DOHH2 (cell line): ENCODE measurements at regions not wholly inside any gene's neighbourhood (a gene's known extent, or its start where the extent isn't known, plus 50 kb on each side); places are given as distances from the start of the nearest gene placed in this dataset.

ENCODE experiments used
- H3F3A ChIP-seq: fragments of 200-600 bp; sonication (generic), shearing (Covaris generic); 2 replicates; pipeline ENCODE4 v1.6.0; 2016; ENCODE audit warnings: antibody characterized with exemption, mild to moderate bottlenecking; ENCODE audit not compliant: control insufficient read depth, insufficient read depth
- H3K27ac ChIP-seq: fragments of 200-600 bp; sonication (generic); 2 replicates; pipeline ENCODE4 v1.5.1; 2014; ENCODE audit warnings: low read depth, mild to moderate bottlenecking, low read length, moderate library complexity
- H3K27me3 ChIP-seq: fragments of 200-600 bp; sonication (generic); 2 replicates; pipeline ENCODE4 v1.6.1; 2014; ENCODE audit warnings: mild to moderate bottlenecking, low read length, mixed read lengths; ENCODE audit not compliant: control insufficient read depth
- H3K36me3 ChIP-seq: fragments of 200-600 bp; sonication (generic); 2 replicates; pipeline ENCODE4 v1.6.1; 2014; ENCODE audit warnings: mild to moderate bottlenecking, low read length, moderate library complexity, mixed read lengths; ENCODE audit not compliant: control insufficient read depth
- H3K4me1 ChIP-seq: fragments of 200-600 bp; sonication (generic); 2 replicates; pipeline ENCODE4 v1.6.1; 2014; ENCODE audit warnings: mild to moderate bottlenecking, low read length, mixed read lengths; ENCODE audit not compliant: control insufficient read depth
- H3K4me2 ChIP-seq: fragments of 200-600 bp; sonication (generic); 2 replicates; pipeline ENCODE4 v1.6.0; 2014; ENCODE audit warnings: mild to moderate bottlenecking, low read length, moderate library complexity
- H3K4me3 ChIP-seq: fragments of 200-600 bp; sonication (generic); 2 replicates; pipeline ENCODE4 v1.5.1; 2014; ENCODE audit warnings: mild to moderate bottlenecking, low read length, mixed read lengths
- H3K79me2 ChIP-seq: fragments of 200-600 bp; sonication (generic); 2 replicates; pipeline ENCODE4 v1.6.1; 2014; ENCODE audit warnings: mild to moderate bottlenecking, low read length, mixed read lengths; ENCODE audit not compliant: control insufficient read depth
- H3K9me2 ChIP-seq: fragments of 200-600 bp; sonication (generic); replicated peaks from 2 replicates; pipeline ENCODE4 v1.6.1; 2014; ENCODE audit warnings: mild to moderate bottlenecking, low read length, mixed read lengths; ENCODE audit not compliant: control insufficient read depth
- H3K9me3 ChIP-seq: fragments of 200-600 bp; sonication (generic); 2 replicates; pipeline ENCODE4 v1.6.1; 2014; ENCODE audit warnings: antibody characterized with exemption, low read length, mixed read lengths; ENCODE audit not compliant: control insufficient read depth, insufficient read depth
- H4K20me1 ChIP-seq: fragments of 200-600 bp; sonication (generic); 2 replicates; pipeline ENCODE4 v1.6.0; 2014; ENCODE audit warnings: low read depth, mild to moderate bottlenecking, antibody characterized with exemption, low read length, moderate library complexity; ENCODE audit not compliant: control insufficient read depth, insufficient read depth
- CTCF ChIP-seq: fragments of 200-600 bp; sonication (generic); IDR thresholded peaks from one replicate; pipeline ENCODE4 v1.5.1; 2014; ENCODE audit warnings: antibody characterized with exemption, mild to moderate bottlenecking, low read depth, low read length; ENCODE audit not compliant: poor library complexity, severe bottlenecking
- EZH2phosphoT487 ChIP-seq: fragments of 200-600 bp; sonication (generic); IDR thresholded peaks from 2 replicates; pipeline ENCODE4 v1.6.1; 2017; ENCODE audit warnings: borderline replicate concordance, mild to moderate bottlenecking, antibody characterized with exemption, low read length, moderate library complexity, mixed read lengths

GRCh38 chr10:125222515-125223308 lies 62.3 kb upstream of the CTBP2 start:
- no peaks in the 10 kb centered on the region for H3K79me2 ChIP-seq
- H3K36me3 ChIP-seq = no peaks in the 10 kb centered on the region
- H4K20me1 ChIP-seq = no peaks in the 10 kb centered on the region
- H3K9me3 ChIP-seq = no peaks in the 10 kb centered on the region
- TF ChIP-seq CTCF (no peak), EZH2phosphoT487 (no peak)
- no peaks in the 10 kb centered on the region for H3F3A ChIP-seq
- no peak overlapping the region for H3K27ac ChIP-seq
- no peak overlapping the region for H3K4me3 ChIP-seq
- H3K27me3 ChIP-seq = peaks cover 4% of the 10 kb centered on the region; the same call in 1 of the 2 replicates
- no peaks in the 10 kb centered on the region for H3K9me2 ChIP-seq
- H3K4me2 ChIP-seq = no peak overlapping the region
- H3K4me1 ChIP-seq = no peaks in the 10 kb centered on the region

- no peaks in the 10 kb centered on the region for H3K36me3 ChIP-seq
These were observed 61.4 kb upstream of the CTBP2 start for GRCh38 chr10:125221716-125222115.

GRCh38 chr10:125219776-125220175 lies 59.4 kb upstream of the CTBP2 start:
- peaks cover 4% of the 10 kb centered on the region; the same call in 1 of the 2 replicates for H3K27me3 ChIP-seq
- no peaks in the 10 kb centered on the region for H3K9me2 ChIP-seq
- no peak overlapping the region for H3K27ac ChIP-seq
- no peaks in the 10 kb centered on the region for H3F3A ChIP-seq
- H3K4me3 ChIP-seq = no peak overlapping the region
- no peaks in the 10 kb centered on the region for H4K20me1 ChIP-seq
- no peaks in the 10 kb centered on the region for H3K36me3 ChIP-seq
- H3K79me2 ChIP-seq = no peaks in the 10 kb centered on the region
- no peak overlapping the region for H3K4me2 ChIP-seq
- H3K4me1 ChIP-seq = no peaks in the 10 kb centered on the region
- no peaks in the 10 kb centered on the region for H3K9me3 ChIP-seq
- no peak for TF ChIP-seq EZH2phosphoT487
- TF ChIP-seq CTCF = no peak

More at GRCh38 chr10:125221716-125222115, 61.4 kb upstream of the CTBP2 start:
- peaks cover 4% of the 10 kb centered on the region; the same call in 1 of the 2 replicates for H3K27me3 ChIP-seq
- H3K9me2 ChIP-seq = no peaks in the 10 kb centered on the region
- no peaks in the 10 kb centered on the region for H3K9me3 ChIP-seq
- no peak overlapping the region for H3K27ac ChIP-seq
- no peaks in the 10 kb centered on the region for H4K20me1 ChIP-seq
- no peaks in the 10 kb centered on the region for H3K79me2 ChIP-seq
- H3K4me1 ChIP-seq = no peaks in the 10 kb centered on the region
- H3K4me2 ChIP-seq = no peak overlapping the region
- TF ChIP-seq CTCF = no peak
- TF ChIP-seq EZH2phosphoT487 = no peak
- no peak overlapping the region for H3K4me3 ChIP-seq
- no peaks in the 10 kb centered on the region for H3F3A ChIP-seq
